Activated naive CD8-positive, alpha-beta T cell treated with anti-CD3 and anti-CD28 coated beads for 36 hours (primary cell): ENCODE measurements at regions not wholly inside any gene's neighbourhood (a gene's known extent, or its start where the extent isn't known, plus 50 kb on each side); places are given as distances from the start of the nearest gene placed in this dataset.

ENCODE experiments used
- DNase-seq: peaks from one replicate; pipeline ENCODE4 v3.0.0; 2021
- H3K27ac Mint-ChIP-seq: one replicate; pipeline ENCODE4 v1.8.0; 2022; ENCODE audit warnings: mild to moderate bottlenecking, moderate library complexity, mixed read lengths
- H3K27me3 Mint-ChIP-seq: one replicate; pipeline ENCODE4 v1.8.0; 2022; ENCODE audit warnings: mild to moderate bottlenecking, mixed read lengths
- H3K36me3 Mint-ChIP-seq: one replicate; pipeline ENCODE4 v1.8.0; 2021; ENCODE audit warnings: mild to moderate bottlenecking, mixed read lengths
- H3K4me1 Mint-ChIP-seq: one replicate; pipeline ENCODE4 v1.8.0; 2021; ENCODE audit warnings: mixed read lengths
- H3K4me3 Mint-ChIP-seq: one replicate; pipeline ENCODE4 v1.8.0; 2022; ENCODE audit warnings: mild to moderate bottlenecking, moderate library complexity, mixed read lengths
- H3K9me3 Mint-ChIP-seq: one replicate; pipeline ENCODE4 v1.8.0; 2022; ENCODE audit warnings: mixed read lengths

DNA sequence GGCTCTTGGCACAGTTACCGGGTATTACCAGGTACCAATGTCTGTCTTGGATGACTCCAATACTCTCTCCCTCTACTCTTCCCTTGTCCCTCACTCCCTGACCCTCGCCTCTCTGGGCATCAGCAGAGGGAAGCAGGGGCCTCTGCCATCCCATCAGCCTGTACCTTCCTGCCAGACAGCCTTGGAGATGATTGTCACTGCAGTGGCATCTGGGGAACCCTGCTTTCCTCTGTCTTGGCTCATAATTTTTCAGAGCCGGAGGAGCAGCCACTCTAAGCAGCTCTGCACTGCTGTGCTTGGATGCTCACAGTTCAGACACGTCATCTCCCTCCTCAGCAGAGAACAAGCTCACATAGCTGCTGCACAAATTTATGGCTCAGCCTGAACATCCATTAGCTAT, 274.1 kb downstream of the SMARCA2 start:
- H3K4me3 Mint-ChIP-seq = no peak overlapping the region
- H3K9me3 Mint-ChIP-seq = no peaks in the 10 kb centered on the region
- DNase-seq = no peak
- no peak overlapping the region for H3K27ac Mint-ChIP-seq
- peaks cover 16% of the 10 kb centered on the region for H3K27me3 Mint-ChIP-seq
- no peaks in the 10 kb centered on the region for H3K4me1 Mint-ChIP-seq
- H3K36me3 Mint-ChIP-seq = no peaks in the 10 kb centered on the region

DNA sequence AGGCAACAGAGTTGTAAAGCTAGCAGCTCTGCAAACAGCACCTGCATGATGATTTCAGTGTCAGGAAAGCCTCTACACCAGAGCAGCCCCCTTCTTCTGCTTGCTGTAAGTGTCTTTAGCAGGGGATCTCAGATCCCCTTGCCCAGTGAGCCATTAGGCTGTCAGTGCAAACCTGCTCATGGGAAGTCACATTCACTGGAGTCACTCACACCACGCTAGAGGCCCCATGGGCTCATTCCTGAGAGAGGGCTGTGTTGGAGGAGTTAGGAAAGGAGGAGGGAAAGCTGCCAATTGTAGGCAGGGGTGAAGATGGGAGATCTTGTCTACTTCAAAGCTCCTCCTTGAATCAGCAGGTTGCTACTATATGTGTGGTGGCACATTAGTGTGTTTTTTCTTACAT, 275.2 kb downstream of the SMARCA2 start:
- no peaks in the 10 kb centered on the region for H3K4me1 Mint-ChIP-seq
- no peaks in the 10 kb centered on the region for H3K36me3 Mint-ChIP-seq
- DNase-seq = no peak
- H3K27me3 Mint-ChIP-seq = peaks cover 16% of the 10 kb centered on the region
- H3K4me3 Mint-ChIP-seq = no peak overlapping the region
- H3K27ac Mint-ChIP-seq = no peak overlapping the region
- no peaks in the 10 kb centered on the region for H3K9me3 Mint-ChIP-seq

- H3K27ac Mint-ChIP-seq = no peak overlapping the region
- H3K4me3 Mint-ChIP-seq = no peak overlapping the region
- H3K27me3 Mint-ChIP-seq = peaks cover 11% of the 10 kb centered on the region
- no peaks in the 10 kb centered on the region for H3K4me1 Mint-ChIP-seq
- no peaks in the 10 kb centered on the region for H3K36me3 Mint-ChIP-seq
- DNase-seq = no peak
- H3K9me3 Mint-ChIP-seq = no peaks in the 10 kb centered on the region
Observed at GRCh38 chr9:2291980-2292704, 277.0 kb downstream of the SMARCA2 start.

DNA sequence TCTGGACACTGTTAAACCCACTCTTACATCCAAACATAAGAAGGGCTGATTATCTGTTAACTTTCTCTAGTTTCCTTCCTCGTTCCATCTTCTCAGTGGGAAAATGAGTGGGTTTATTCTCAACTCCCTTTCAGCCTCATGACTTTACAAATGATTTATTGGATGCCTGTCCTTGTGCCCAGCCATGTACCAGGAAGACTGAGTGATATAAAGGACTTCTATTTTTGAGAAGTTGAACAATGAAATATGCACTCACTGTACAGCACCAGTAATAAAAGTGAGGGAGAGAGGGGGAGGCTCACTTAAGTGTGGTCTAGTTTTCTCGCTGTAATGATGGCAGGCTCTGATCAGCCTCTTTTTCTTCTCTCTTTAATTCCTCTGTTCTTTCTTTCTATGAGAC, 277.6 kb downstream of the SMARCA2 start:
- no peaks in the 10 kb centered on the region for H3K36me3 Mint-ChIP-seq
- H3K9me3 Mint-ChIP-seq = no peaks in the 10 kb centered on the region

GRCh38 chr9:2297771-2298170, 282.6 kb downstream of the SMARCA2 start:
- H3K4me1 Mint-ChIP-seq = no peaks in the 10 kb centered on the region
- H3K27ac Mint-ChIP-seq = no peak overlapping the region
- no peak for DNase-seq
- no peaks in the 10 kb centered on the region for H3K36me3 Mint-ChIP-seq
- no peak overlapping the region for H3K4me3 Mint-ChIP-seq
- peaks cover 8% of the 10 kb centered on the region for H3K27me3 Mint-ChIP-seq
- peaks cover 2% of the 10 kb centered on the region for H3K9me3 Mint-ChIP-seq

More for the DNA sequence above, 277.6 kb downstream of the SMARCA2 start:
- no peak for DNase-seq
- Mint-ChIP-seq H3K4me3 (no peak overlapping the region), H3K4me1 (no peaks in the 10 kb centered on the region), H3K27ac (no peak overlapping the region), H3K27me3 (peaks cover 11% of the 10 kb centered on the region)

DNA sequence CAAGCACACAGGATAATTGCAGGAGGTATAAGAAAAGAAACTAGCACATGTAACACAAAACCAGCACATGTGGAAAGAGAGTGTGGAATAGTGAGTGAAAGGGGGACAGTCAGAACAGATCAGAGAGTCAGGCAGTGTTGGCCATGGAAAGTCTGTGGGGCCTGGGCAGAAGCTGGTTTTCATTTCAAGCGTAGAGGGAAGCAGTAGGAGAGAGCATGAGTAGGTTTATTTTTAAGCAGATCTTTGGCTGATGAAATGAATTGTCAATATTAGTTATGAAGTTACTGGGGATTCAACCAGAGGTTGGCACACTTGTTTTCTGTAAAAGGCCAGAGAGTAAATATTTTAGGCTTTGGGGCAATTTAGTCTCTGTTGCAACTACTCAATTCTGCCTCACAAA, 283.1 kb downstream of the SMARCA2 start:
- no peaks in the 10 kb centered on the region for H3K36me3 Mint-ChIP-seq
- no peak for DNase-seq
- H3K27me3 Mint-ChIP-seq = peaks cover 8% of the 10 kb centered on the region
- H3K27ac Mint-ChIP-seq = no peak overlapping the region
- no peak overlapping the region for H3K4me3 Mint-ChIP-seq
- no peaks in the 10 kb centered on the region for H3K4me1 Mint-ChIP-seq
- peaks cover 2% of the 10 kb centered on the region for H3K9me3 Mint-ChIP-seq

DNA sequence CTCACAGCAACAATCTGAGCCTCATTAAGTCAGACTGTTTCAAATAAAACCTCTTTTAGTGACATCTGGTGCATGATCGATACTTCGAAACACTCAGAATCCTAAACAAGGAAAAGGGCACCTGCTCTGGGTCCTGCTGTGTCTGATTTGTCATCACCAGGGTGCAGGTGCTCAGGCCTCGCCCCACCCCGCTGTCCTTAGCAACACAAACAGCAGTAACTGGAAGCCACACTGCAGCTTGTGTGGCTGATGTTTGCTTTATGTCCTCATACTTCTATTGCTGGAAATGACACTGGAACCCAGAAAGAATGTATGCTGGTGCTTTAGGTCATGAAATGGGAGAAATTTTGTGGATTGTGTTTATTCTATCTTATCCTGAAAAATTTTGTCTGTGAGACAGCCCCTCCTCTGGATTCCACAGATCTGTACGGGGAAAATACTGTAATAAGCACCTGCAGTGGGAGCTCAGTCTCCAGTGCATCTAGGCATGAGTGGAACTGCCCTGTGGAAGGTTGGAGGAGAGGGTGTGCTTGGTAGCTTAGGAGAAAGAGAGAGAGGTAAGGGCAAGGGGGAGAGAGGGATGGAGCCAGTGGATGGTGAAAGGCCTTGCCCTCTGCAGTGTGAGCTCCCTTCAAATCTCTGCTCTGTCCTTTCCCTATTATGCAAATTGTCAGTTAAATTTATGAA, 284.2 kb downstream of the SMARCA2 start:
- no peak overlapping the region for H3K27ac Mint-ChIP-seq
- H3K9me3 Mint-ChIP-seq = peaks cover 2% of the 10 kb centered on the region
- no peaks in the 10 kb centered on the region for H3K4me1 Mint-ChIP-seq
- H3K4me3 Mint-ChIP-seq = no peak overlapping the region
- no peak for DNase-seq
- peaks cover 8% of the 10 kb centered on the region for H3K27me3 Mint-ChIP-seq
- H3K36me3 Mint-ChIP-seq = no peaks in the 10 kb centered on the region

DNA sequence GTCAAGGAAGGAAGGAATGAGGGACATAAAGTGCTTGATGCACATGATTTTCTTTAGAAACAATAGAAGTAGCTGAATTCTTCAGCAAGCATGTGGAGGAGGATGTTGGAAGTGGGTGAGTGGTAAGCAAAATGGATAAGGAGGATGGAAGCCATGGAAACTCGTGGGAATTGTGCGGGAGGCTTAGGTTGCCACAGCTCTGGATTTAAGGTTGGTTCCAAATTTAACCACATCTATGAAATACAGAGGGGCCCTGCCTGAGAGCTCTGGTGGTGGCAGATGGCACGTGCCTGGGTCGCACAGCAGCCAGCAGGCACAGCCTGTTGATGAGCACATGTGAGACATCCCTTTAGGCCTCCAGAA, 284.7 kb downstream of the SMARCA2 start:
- Mint-ChIP-seq H3K9me3 (peaks cover 2% of the 10 kb centered on the region), H3K4me3 (no peak overlapping the region), H3K27ac (no peak overlapping the region), H3K4me1 (no peaks in the 10 kb centered on the region), H3K36me3 (no peaks in the 10 kb centered on the region), H3K27me3 (peaks cover 8% of the 10 kb centered on the region)
- DNase-seq = no peak

- Mint-ChIP-seq H3K27ac (no peak overlapping the region), H3K36me3 (no peaks in the 10 kb centered on the region), H3K4me1 (no peaks in the 10 kb centered on the region)
Observed at GRCh38 chr9:2300325-2300724, 285.2 kb downstream of the SMARCA2 start.

DNA sequence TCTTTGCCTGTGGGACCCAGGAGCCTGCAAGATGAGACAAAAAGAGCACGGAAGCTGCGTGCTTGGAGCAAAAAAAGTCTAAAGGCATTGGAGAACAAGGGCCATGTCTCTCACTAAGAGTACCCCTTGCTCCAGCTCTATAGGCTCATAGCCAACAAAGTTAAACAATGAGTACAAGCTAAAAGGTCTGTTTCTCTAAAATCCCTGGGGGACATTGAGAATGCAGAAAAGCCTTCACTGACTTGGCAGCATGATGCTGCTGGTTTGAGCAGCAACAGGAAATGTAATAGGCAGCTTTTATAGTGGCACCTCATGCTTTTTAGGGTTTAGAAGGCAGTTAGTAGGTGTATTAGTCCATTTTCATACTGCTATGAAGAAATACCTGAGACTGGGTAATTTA, 287.5 kb downstream of the SMARCA2 start:
- Mint-ChIP-seq H3K27ac (no peak overlapping the region), H3K9me3 (peaks cover 2% of the 10 kb centered on the region), H3K4me1 (no peaks in the 10 kb centered on the region), H3K27me3 (peaks cover 8% of the 10 kb centered on the region), H3K4me3 (no peak overlapping the region), H3K36me3 (no peaks in the 10 kb centered on the region)
- no peak for DNase-seq

More at GRCh38 chr9:2300325-2300724, 285.2 kb downstream of the SMARCA2 start:
- Mint-ChIP-seq H3K27me3 (peaks cover 8% of the 10 kb centered on the region), H3K4me3 (no peak overlapping the region), H3K9me3 (peaks cover 2% of the 10 kb centered on the region)
- no peak for DNase-seq

GRCh38 chr9:2303056-2303455, 287.9 kb downstream of the SMARCA2 start:
- peaks cover 2% of the 10 kb centered on the region for H3K9me3 Mint-ChIP-seq
- H3K4me1 Mint-ChIP-seq = no peaks in the 10 kb centered on the region
- H3K4me3 Mint-ChIP-seq = no peak overlapping the region
- H3K27me3 Mint-ChIP-seq = peaks cover 7% of the 10 kb centered on the region
- no peak overlapping the region for H3K27ac Mint-ChIP-seq
- no peak for DNase-seq
- no peaks in the 10 kb centered on the region for H3K36me3 Mint-ChIP-seq

DNA sequence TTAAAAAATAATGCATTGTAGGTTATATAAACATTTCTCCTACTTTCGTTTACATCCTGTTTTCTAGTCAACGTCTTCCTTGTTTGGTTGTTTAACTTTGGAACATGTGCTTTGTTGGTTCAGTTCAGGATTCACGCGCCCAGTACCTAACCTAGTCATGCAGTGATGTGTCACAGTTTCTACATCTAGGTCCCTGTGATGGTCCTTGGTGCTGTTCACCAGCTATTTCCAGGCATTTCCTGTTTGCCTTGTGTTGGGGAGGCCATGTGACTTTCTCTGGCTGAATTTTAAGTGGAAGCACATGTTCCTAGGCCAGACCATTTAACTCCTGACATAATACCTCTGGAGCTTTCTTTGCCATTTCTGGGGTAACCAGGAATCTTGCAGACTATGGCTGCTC, 292.3 kb downstream of the SMARCA2 start:
- H3K36me3 Mint-ChIP-seq = peaks cover 2% of the 10 kb centered on the region
- H3K27me3 Mint-ChIP-seq = peaks cover 5% of the 10 kb centered on the region
- no peak overlapping the region for H3K4me3 Mint-ChIP-seq
- H3K4me1 Mint-ChIP-seq = no peaks in the 10 kb centered on the region
- H3K9me3 Mint-ChIP-seq = peaks cover 9% of the 10 kb centered on the region
- no peak for DNase-seq
- no peak overlapping the region for H3K27ac Mint-ChIP-seq

GRCh38 chr9:2311920-2312319, 296.8 kb downstream of the SMARCA2 start:
- Mint-ChIP-seq H3K27ac (no peak overlapping the region), H3K4me1 (no peaks in the 10 kb centered on the region), H3K36me3 (peaks cover 2% of the 10 kb centered on the region), H3K27me3 (peaks cover 5% of the 10 kb centered on the region), H3K4me3 (no peak overlapping the region), H3K9me3 (peaks cover 29% of the 10 kb centered on the region)
- no peak for DNase-seq

DNA sequence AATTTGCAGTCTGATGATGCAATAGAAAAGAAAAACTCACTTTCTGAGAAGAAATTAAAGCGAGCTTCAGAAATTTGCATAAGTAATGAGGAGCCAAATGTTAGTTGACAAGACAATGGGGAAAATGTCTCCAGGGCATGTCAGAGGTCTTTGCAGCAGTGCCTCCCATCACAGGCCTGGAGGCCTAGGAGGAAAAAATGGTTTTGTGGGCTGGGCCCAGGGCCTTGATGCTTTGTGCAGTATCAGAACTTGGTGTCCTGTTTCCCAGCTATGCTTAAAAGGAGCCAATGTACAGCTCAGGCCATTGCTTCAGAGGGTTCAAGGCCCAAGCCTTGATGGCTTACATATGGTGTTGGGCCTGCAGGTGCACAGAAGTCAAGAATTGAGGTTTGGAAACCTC, 298.4 kb downstream of the SMARCA2 start:
- Mint-ChIP-seq H3K4me3 (no peak overlapping the region), H3K36me3 (peaks cover 2% of the 10 kb centered on the region), H3K27me3 (peaks cover 5% of the 10 kb centered on the region), H3K9me3 (peaks cover 29% of the 10 kb centered on the region), H3K4me1 (no peaks in the 10 kb centered on the region), H3K27ac (no peak overlapping the region)
- DNase-seq = no peak

DNA sequence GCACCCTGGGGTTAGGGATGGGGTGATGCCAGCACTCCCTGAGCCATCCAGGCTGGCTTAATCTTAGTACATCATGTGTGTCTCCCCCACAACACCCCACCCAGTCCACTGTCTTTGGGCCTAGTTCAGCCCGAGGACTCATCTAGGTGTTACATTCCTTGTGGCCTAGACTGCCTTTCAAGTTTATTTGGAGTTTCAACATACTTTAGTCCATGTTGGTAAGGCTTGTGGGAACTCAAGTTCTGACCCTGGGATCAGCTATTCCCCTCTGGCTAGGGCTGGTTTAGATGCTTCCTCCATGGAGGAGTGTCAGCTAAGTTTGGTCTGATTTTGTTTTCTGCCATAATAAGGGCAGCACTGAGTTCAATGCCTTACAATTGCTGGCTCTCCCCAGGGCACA, 302.4 kb downstream of the SMARCA2 start:
- no peaks in the 10 kb centered on the region for H3K4me1 Mint-ChIP-seq
- H3K27ac Mint-ChIP-seq = no peak overlapping the region
- H3K9me3 Mint-ChIP-seq = peaks cover 20% of the 10 kb centered on the region
- DNase-seq = no peak
- no peaks in the 10 kb centered on the region for H3K36me3 Mint-ChIP-seq
- no peaks in the 10 kb centered on the region for H3K27me3 Mint-ChIP-seq
- H3K4me3 Mint-ChIP-seq = no peak overlapping the region

DNA sequence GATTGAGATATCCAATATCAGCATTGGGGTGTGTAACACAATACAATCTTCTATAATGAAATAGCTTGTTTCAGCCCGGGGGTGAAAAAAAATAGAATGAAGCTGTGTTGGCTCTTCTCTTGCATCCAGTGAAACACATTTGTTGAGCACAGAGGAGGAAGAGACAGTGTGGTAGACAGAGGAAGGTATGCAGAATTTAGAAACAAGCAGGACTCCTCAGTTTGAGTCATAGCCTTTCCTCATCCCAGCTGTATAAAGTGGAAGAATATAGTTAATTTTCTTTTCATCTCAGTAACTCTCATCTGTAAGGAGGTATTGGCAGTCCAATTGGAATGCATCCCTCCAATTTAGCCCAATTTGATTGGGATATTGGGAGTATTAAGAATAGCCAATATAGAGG, 302.2 kb upstream of the VLDLR start:
- peaks cover 11% of the 10 kb centered on the region for H3K9me3 Mint-ChIP-seq
- H3K27me3 Mint-ChIP-seq = no peaks in the 10 kb centered on the region
- H3K36me3 Mint-ChIP-seq = no peaks in the 10 kb centered on the region
- no peak for DNase-seq
- H3K4me1 Mint-ChIP-seq = no peaks in the 10 kb centered on the region
- no peak overlapping the region for H3K27ac Mint-ChIP-seq
- H3K4me3 Mint-ChIP-seq = no peak overlapping the region
